NCI-H345 treated with DMSO at 0.1 percent for 48 hours (cell line): ENCODE measurements at regions not wholly inside any gene's neighbourhood (a gene's known extent, or its start where the extent isn't known, plus 50 kb on each side); places are given as distances from the start of the nearest gene placed in this dataset.

Source experiments
- DNase-seq: peaks from one replicate; lab custom pipeline; 2025; ENCODE audit not compliant: unreplicated experiment; lab: John Stamatoyannopoulos, UW

DNA sequence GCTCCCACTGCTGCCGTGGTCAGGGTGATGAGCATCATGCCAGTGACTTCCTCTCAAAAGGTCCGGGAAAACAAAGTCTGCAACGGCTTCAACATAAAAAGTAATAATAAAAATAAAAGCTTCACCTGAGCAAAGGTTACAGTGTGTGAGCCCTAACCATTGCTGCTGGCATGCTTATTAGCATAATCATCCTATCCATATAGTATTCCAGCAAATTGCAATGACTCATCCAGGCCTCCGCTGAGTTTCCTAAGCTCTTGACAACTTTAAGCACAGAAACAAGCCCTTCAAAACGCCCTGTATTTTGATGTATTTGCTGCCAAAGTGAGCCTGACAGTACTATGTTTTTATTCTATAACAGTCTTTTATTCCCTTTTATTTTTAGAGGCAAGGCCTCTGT lies 100.5 kb downstream of the AASDH start:
- DNase-seq: no peak

DNA sequence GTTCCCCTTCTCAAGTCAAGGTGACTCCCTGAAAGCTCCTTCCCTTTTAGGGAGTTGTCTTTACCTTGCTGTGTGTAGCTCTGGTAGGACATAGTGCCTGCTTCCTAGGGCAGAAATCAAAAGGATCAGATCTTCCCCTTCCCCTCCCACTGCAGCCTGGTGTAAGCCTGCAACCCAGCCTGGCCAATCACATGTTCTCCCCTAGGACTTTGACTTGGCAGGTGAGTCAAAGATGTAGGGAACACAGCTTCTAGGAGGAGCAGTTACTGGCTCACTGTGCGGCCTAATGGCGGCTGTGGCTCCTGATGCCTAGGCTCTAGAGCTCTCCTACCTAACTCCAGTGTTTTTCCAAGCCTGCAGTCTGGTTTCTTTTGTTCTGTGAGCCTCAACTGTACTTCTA lies 103.9 kb downstream of the AASDH start:
- no peak for DNase-seq

DNA sequence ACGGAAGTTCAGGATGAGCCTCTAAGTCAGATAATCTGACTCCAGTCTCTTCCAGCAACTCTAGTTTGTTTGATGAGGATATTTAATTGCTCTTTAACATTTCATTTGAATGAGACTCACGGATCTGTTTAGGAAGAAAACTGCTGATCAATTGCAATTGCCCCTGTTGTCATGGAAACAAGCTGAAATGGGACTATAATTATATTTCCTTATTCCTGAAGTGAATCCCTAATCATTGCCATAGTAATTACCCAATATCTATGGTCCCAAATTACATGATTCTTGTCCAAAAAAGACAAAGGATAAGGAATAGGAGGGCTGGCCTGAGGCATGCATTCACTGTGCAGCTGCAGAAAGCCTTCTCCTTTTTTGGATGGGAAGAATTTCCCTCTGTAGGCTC lies 105.3 kb downstream of the AASDH start:
- no peak for DNase-seq

DNA sequence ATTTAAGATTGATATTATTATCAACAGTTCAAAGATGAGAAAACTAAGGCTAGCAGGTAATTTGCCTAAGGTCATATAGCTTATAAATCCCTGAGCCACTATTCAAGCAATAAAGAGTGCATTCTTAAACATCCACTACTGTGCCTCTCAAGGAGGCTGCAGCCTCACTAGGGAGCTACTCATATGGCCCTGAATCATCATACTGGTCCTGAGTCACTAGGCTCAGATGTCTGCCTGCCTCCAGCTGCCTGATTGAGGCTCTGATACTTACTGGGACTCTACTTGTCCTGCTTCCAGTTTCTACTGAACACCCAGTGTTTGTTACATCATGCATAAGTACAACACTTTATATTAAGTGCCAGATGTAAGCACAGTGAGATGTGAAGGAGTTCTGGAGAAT lies 110.7 kb downstream of the AASDH start:
- no peak for DNase-seq

GRCh38 chr4:56273391-56273790 lies 113.9 kb downstream of the AASDH start:
- no peak for DNase-seq

DNA sequence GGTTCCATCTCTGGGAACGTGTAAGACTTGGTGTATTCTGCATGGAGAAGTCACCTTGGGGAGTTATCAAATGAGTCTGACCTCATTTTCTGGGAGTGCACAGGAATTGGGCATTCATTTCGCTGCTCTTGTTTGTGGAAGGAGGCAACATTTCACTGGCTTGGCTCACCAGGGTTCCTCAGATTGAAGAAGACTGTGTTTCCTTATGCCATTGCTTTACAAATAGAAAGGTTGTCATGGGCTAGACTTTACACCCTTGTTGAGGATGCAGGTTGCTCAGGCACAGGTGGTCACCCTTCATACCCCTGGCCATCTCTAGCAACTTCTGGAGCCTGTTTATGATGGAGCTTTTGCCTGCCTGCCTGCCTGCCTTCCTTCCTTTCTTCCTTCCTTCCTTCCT lies 114.4 kb downstream of the AASDH start:
- DNase-seq: no peak

DNA sequence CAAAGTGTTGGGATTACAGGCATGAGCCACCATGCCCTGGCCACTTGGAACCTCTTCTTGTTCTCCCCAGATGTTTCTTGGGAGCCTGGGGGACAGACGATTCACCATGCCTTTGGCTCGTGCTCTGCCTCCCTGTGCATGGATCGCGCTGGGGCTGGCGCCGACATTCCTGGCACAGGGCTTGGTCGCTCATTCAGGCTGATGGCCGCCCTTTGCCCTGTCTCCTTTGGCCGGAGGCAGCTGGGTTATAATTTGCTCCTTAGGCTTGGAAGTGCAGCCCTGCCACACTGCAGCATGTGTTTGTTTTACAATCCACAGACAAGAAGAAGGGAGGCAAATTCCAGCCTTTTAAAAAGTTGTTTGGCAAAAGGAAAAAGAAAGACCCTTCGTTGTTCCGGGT lies 115.3 kb downstream of the AASDH start:
- DNase-seq: no peak

DNA sequence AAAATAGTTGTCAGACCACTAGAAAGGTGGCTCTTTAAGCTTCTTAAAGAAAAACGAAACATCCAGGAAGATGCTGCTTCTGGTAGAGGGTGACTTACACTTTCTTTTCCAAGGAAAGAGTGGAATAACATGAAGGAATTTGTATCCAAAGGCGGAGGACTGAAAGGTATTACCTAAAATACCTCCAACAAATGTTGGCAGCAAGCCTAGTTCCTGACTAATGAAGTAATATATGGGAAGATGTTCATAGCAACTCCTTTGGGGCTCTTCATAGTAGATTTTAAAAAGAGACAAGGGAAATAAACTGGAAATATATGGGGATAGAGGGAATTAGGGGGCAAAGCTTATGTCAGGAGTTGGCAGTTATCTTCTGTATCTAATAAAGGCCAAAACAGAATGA lies 116.2 kb downstream of the AASDH start:
- DNase-seq: no peak

DNA sequence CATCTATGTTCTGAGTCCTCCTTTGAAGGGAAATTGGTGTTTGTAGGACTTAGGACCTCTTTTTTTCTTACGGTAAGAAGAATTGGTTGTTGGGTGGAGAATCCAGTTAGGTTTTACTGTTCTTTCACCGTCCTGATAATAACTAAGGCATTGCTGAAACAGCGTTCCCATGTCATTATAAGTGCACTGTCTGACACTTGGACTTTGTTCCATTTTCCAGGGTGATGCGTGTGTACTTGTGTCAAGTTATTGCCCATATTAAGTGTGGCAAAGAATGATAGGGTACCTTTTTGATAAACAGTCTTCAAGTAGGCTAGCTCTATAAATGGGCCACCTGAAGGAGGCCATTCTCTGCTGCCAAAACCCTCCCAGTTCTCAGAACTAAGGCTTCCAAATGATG lies 119.7 kb downstream of the AASDH start:
- DNase-seq: no peak

- DNase-seq: no peak
Observed at GRCh38 chr4:56264873-56265272, 122.4 kb downstream of the AASDH start.

DNA sequence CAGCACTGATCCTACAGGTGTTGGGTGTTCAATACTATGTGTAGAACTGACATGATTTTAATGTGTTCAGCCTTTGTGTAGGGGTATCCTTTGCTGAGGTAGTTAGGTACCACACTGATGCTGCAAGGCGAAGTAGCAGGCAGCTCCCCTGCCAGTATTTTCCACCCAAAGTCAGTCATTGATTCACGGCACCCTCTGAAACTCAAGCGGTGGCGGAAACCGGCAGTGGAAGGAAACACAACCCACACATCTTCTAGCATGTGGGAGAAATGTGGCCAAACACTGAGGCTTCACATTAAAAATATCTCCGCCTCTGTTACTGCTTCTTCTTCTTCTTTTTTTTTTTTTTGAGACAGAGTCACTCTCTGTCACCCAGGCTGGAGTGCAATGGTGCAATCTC lies 126.3 kb downstream of the AASDH start:
- DNase-seq: no peak

DNA sequence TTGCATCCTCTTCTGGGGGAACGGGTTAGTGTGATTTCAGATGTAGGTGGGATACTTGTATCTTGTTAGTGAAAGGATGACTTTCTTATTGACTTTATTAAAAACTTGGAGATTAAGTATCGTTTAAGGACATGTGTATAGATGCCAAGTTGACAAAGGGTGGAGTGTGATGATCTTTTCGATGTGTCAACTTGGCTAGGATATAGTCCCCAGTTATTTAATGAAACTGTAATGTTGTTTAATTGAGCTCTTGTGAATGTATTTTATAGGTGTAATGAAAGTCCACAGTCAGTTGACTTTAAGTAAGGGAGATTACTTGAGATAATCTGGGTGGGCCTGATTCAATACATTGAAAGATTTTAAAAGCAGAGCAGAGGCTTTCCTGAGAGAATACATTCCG lies 127.0 kb downstream of the AASDH start:
- no peak for DNase-seq

- DNase-seq: no peak
Observed at GRCh38 chr4:56259655-56260054, 127.6 kb downstream of the AASDH start.

- DNase-seq: no peak
Observed at GRCh38 chr4:56255820-56256219, 131.5 kb downstream of the AASDH start.

DNA sequence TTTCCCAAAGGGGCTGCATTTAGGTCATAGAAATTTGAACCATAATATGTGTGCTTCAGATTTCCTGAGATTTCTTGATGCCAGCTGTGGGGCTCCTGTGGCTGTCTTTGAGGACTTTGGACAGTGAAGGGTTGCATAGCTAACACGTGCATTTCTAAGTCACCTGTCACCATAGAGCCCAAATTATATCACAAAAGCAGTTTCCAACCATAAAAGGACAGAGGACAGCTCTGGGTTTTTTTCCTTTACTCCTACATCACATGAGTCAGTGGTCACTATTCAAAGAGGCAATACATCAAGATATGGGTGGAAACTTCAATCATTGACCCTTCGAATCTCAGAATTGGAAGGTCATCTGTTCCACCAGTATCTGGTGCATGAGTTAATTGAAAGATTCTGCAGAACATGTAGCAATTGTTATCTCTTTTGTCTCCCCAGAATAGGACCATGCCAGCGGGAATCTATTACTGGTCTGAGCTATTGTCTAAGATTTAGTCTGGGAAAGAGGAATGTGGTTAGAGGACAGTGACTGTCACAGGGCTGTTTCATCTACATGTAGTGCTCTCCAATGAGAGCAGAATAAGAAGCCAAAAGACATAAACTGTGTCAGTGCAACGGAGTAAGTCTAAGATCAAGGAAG lies 133.5 kb downstream of the AASDH start:
- DNase-seq: no peak

DNA sequence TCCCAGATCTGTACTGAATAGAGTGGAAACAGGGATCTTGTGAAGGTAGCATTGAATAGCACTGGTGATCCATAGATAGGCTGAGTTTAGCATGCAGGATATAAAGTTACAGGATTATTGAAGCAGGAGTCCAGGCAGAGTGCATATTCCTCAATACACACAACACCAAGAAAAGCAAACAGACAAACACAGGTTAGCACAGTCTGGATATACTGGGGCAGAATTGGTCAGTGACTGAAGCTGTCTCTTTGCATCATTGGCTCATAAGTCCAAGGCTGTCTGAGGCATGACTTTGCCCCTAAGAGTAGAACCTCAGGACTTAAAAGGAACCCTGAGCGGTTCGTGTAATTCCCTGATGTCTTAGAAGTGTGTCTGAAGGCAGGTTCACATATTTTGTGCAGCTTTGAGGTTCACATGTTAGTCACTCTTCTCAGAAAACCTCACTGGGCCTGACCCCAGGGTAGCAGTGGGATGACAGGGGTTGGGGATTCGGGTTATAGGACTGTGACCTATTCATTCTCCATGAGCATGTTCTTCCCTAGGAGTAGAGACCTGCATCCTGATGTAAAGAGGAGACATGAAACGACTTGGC lies 134.6 kb downstream of the AASDH start:
- DNase-seq: no peak

- DNase-seq: no peak
Observed at GRCh38 chr4:56251556-56251955, 135.7 kb downstream of the AASDH start.

DNA sequence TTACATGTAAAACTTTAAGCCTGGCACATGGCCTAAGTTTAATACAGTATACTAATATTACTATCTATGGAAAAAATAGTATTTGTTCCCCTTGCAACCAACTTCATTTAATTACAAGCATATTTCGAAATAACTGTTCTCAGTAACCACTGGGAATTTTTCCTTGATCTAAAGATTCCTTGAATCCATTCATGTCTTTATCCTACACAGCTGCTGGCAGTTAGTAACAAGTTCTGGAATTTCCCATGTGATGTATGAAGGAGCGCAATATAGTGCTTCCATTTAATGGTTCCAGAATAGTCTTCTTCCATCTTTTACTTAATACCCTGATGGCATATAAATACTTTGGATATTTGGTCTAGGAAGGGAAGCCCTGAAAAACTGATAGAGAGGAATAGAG lies 136.5 kb downstream of the AASDH start:
- no peak for DNase-seq

DNA sequence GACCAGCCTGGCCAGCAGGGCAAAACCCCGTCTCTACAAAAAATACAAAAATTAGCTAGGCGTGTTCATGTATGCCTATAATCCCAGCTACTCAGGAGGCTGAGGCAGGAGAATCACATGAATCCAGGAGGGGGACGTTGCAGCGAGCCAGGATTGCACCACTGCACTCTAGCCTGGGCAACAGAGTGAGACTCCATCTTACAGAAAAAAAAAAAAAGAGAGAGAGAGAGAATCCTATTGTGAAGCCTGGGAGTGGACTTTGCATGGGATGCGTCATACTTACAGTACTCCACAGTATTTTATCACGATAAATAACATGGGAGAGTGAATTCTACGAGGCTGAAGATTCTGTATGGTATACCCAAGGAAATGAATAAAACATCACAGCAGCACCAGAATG lies 139.6 kb downstream of the AASDH start:
- DNase-seq: no peak

- DNase-seq: no peak
Observed at GRCh38 chr4:56246233-56246610, 141.1 kb downstream of the AASDH start.

DNA sequence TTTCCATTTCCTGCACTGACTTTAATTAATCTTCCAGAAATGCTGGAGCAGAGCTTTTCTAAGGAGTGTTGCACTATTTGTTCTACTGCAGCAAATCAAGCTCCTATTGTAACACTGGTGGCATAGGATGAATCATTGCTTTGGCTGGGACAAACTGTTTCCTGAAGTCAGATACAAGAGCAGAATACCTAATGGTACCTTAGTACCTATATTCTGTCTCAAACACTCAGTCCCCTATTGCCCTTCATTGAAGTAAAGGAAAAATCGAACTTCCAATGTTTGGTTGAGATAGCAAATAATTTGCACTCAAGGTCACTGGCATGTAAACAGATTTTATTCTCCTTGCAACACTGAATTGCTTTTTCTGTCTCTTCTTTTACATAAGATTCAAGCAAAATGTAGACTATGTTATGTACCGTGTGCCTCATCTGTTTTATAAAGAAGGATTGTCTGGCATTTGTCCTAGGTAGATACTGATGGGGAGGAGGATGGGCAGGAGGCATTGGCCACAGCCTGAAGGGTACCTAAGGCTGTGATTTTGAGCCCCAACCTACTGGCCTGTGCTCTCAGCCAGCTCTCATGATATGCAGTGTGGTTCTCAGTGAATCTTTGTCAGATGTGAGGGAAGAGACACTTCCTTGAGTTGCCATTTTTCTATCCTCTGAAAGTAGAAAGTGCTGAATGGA lies 141.6 kb downstream of the AASDH start:
- no peak for DNase-seq

DNA sequence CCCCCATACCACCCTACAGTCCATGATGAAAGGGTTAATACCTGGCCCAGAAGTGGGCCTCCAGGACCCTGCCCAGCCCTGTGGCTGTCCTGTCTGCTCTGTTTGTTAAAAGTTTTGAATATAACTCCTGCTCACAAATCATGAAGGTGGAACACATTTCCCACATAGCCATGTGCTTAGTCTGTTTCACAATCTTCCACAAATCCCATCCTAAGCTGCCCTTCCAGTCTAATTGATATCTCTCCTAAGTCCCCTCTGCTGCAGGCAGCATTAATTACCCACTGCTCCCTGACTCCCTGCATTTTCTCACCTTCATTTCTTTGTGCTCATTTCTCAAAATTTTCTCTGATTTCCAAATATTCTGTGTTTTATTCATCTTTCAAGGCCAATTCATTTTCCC lies 142.6 kb downstream of the AASDH start:
- no peak for DNase-seq

GRCh38 chr4:56243107-56243506 lies 144.2 kb downstream of the AASDH start:
- no peak for DNase-seq
